Keratinocyte (primary cell): ENCODE measurements at regions not wholly inside any gene's neighbourhood (a gene's known extent, or its start where the extent isn't known, plus 50 kb on each side); places are given as distances from the start of the nearest gene placed in this dataset.
"Not testable (repeated sequence)": the region's sequence is repeated elsewhere in the genome, so short reads cannot be mapped to it uniquely, and the experiment has no call there.

Experiments used
- DNase-seq: peaks from one replicate; pipeline ENCODE4 v3.0.0-alpha.2; 2011; ENCODE audit warnings: low read depth, missing footprints, low spot score
- FAIRE-seq: peaks from 2 replicates; lab custom pipeline; 2011; peaks lifted over from hg19 to GRCh38; lab: Jason Lieb, UNC
- H2AFZ ChIP-seq: 2 replicates; pipeline ENCODE4 v1.6.0; 2012; ENCODE audit warnings: low read length, control low read depth, inconsistent platforms; ENCODE audit not compliant: control insufficient read depth
- H3K27ac ChIP-seq: 2 replicates; pipeline ENCODE4 v1.5.1; 2011; ENCODE audit warnings: low read length; ENCODE audit not compliant: control insufficient read depth, insufficient read depth
- H3K27me3 ChIP-seq: 3 replicates; pipeline ENCODE4 v1.6.0; 2011; ENCODE audit warnings: low read length; ENCODE audit not compliant: control insufficient read depth, insufficient read depth; ENCODE audit errors: extremely low read depth
- H3K36me3 ChIP-seq, 2 experiments: 2 replicates in 1 of 2; 3 replicates in 1 of 2; pipeline ENCODE4 v1.5.1; 2011; ENCODE audit warnings: low read length in 2 of 2, mild to moderate bottlenecking in 1 of 2; ENCODE audit not compliant: control insufficient read depth in 2 of 2, insufficient read depth in 2 of 2; ENCODE audit errors: extremely low read depth in 1 of 2
- H3K4me1 ChIP-seq: 3 replicates; pipeline ENCODE4 v1.5.1; 2011; ENCODE audit warnings: low read length; ENCODE audit not compliant: control insufficient read depth, insufficient read depth; ENCODE audit errors: extremely low read depth
- H3K4me2 ChIP-seq: 3 replicates; pipeline ENCODE4 v1.6.0; 2011; ENCODE audit warnings: low read depth, low read length; ENCODE audit not compliant: control insufficient read depth, insufficient read depth; ENCODE audit errors: extremely low read depth
- H3K4me3 ChIP-seq, 3 experiments: fragments of 200-600 bp in 1 of 3; sonication (generic) in 1 of 3; 2 replicates in 2 of 3; 3 replicates in 1 of 3; pipeline ENCODE4 v1.5.1; 2011 to 2016; ENCODE audit warnings: low read length in 3 of 3, mild to moderate bottlenecking in 3 of 3, control low read depth in 2 of 3, inconsistent platforms in 1 of 3, low read depth in 1 of 3, mixed read lengths in 1 of 3, mixed run types in 1 of 3, moderate library complexity in 1 of 3; ENCODE audit not compliant: control insufficient read depth in 2 of 3, insufficient read depth in 2 of 3; ENCODE audit errors: extremely low read depth in 1 of 3
- H3K79me2 ChIP-seq: 2 replicates; pipeline ENCODE4 v1.6.0; 2012; ENCODE audit warnings: low read length; ENCODE audit not compliant: control insufficient read depth, insufficient read depth
- H3K9ac ChIP-seq: 3 replicates; pipeline ENCODE4 v1.6.0; 2011; ENCODE audit warnings: low read length; ENCODE audit not compliant: control insufficient read depth, insufficient read depth; ENCODE audit errors: extremely low read depth
- H3K9me1 ChIP-seq: 3 replicates; pipeline ENCODE4 v1.6.0; 2011; ENCODE audit warnings: low read length; ENCODE audit not compliant: control insufficient read depth, insufficient read depth; ENCODE audit errors: extremely low read depth
- H3K9me3 ChIP-seq: 2 replicates; pipeline ENCODE4 v1.5.1; 2012; ENCODE audit warnings: low read depth, low read length; ENCODE audit not compliant: control insufficient read depth
- H4K20me1 ChIP-seq: 3 replicates; pipeline ENCODE4 v1.6.0; 2011; ENCODE audit warnings: low read length; ENCODE audit not compliant: control insufficient read depth, insufficient read depth; ENCODE audit errors: extremely low read depth
- CTCF ChIP-seq, 3 experiments: IDR thresholded peaks in 1 of 3; conservative IDR thresholded peaks in 1 of 3; optimal IDR thresholded peaks in 1 of 3; 2 replicates in 2 of 3; 3 replicates in 1 of 3; pipeline versions ENCODE3 to v1.5.1; 2011; ENCODE audit warnings: low read length in 3 of 3, mild to moderate bottlenecking in 3 of 3, moderate library complexity in 2 of 3, control low read depth in 1 of 3, inconsistent platforms in 1 of 3; ENCODE audit not compliant: insufficient read depth in 2 of 3; ENCODE audit errors: extremely low read depth in 1 of 3
- EZH2 ChIP-seq: IDR thresholded peaks from one replicate; pipeline ENCODE4 v1.6.1; 2012; ENCODE audit warnings: inconsistent platforms, mild to moderate bottlenecking, low read length, moderate library complexity
- dilution Hi-C: fragments of 300-500 bp; cut with MboI; formaldehyde crosslinking; loops from one replicate; pipeline ENCODE4 v1.7.0; 2020; ENCODE audit warnings: low sequenced_read_pairs; ENCODE audit not compliant: extremely low pct_ligation_motif_present

- H3K4me1 ChIP-seq = no peaks in the 10 kb centered on the region
- no peak overlapping the region for H3K4me2 ChIP-seq
- H2AFZ ChIP-seq = no peak overlapping the region
- FAIRE-seq = no peak
- dilution Hi-C loops = no loop called here
- H3K4me3 ChIP-seq = no peak overlapping the region
- TF ChIP-seq EZH2 = no peak
- no peak for TF ChIP-seq CTCF (optimal IDR thresholded peaks at IDR 0.05 in 1 of 3, IDR thresholded peaks at IDR 0.05 in 1 of 3, conservative IDR thresholded peaks at IDR 0.05 in 1 of 3; ENCODE audit: extremely low read depth in 1 of 3, insufficient read depth in 2 of 3, low read length in 3 of 3)
- H4K20me1 ChIP-seq = no peaks in the 10 kb centered on the region
- H3K27ac ChIP-seq = no peak overlapping the region
- no peaks in the 10 kb centered on the region for H3K36me3 ChIP-seq
- H3K9me1 ChIP-seq = no peaks in the 10 kb centered on the region
- H3K9me3 ChIP-seq = no peaks in the 10 kb centered on the region
- H3K27me3 ChIP-seq = no peaks in the 10 kb centered on the region
- no peak for DNase-seq
- no peaks in the 10 kb centered on the region for H3K79me2 ChIP-seq
- H3K9ac ChIP-seq = no peak overlapping the region
These were observed 358.2 kb upstream of the IGFBP3 start for GRCh38 chr7:46279290-46279689.

GRCh38 chr7:46264646-46265045 is 343.6 kb upstream of the IGFBP3 start:
- Histone ChIP-seq H3K9ac (no peak overlapping the region), H3K9me1 (no peaks in the 10 kb centered on the region), H3K4me3 (no peak overlapping the region), H2AFZ (no peak overlapping the region), H4K20me1 (no peaks in the 10 kb centered on the region), H3K9me3 (peaks cover 3% of the 10 kb centered on the region), H3K36me3 (no peaks in the 10 kb centered on the region), H3K27me3 (no peaks in the 10 kb centered on the region), H3K79me2 (no peaks in the 10 kb centered on the region), H3K27ac (no peak overlapping the region), H3K4me2 (no peak overlapping the region), H3K4me1 (no peaks in the 10 kb centered on the region)
- TF ChIP-seq EZH2 (no peak), CTCF (optimal IDR thresholded peaks at IDR 0.05 in 1 of 3, IDR thresholded peaks at IDR 0.05 in 1 of 3, conservative IDR thresholded peaks at IDR 0.05 in 1 of 3; ENCODE audit: extremely low read depth in 1 of 3, insufficient read depth in 2 of 3, low read length in 3 of 3) (no peak)
- DNase-seq (no peak), FAIRE-seq (no peak)
- dilution Hi-C loops = no loop called here

- H3K27ac ChIP-seq, dilution Hi-C loops: not testable (repeated sequence)
- peaks cover 11% of the 10 kb centered on the region for H3K4me1 ChIP-seq
These were observed 340.6 kb upstream of the IGFBP3 start for GRCh38 chr7:46261638-46262037.

More at GRCh38 chr7:46261638-46262037, 340.6 kb upstream of the IGFBP3 start:
- H3K9ac ChIP-seq, H2AFZ ChIP-seq, DNase-seq, H3K4me2 ChIP-seq, H4K20me1 ChIP-seq, H3K27me3 ChIP-seq, H3K9me1 ChIP-seq, H3K9me3 ChIP-seq, H3K4me3 ChIP-seq, H3K79me2 ChIP-seq, H3K36me3 ChIP-seq, FAIRE-seq: not testable (repeated sequence)
